ENCODE measurements at regions not wholly inside any gene's neighbourhood (a gene's known extent, or its start where the extent isn't known, plus 50 kb on each side); places are given as distances from the start of the nearest gene placed in this dataset.

DNA sequence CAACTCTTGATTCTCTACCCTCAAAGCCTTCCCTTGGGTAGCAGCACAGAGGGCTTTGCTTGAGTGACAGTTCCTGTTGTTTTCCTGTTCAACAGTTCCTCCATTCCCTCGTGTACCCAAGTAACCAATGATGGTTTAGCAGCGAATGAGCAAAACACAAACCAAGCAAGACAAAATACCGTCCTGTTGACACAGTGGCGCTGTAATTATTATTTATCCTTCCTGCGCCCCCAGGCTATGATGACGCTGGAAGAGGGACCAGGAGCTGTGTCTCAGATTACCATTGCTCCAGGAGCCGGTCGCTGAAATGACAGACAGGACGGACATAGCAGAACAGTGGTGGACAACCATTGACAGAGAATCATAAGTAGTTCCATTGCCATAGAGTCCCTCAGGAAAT lies 154.8 kb downstream of the GADD45G start:
- H3K9me3 ChIP-seq (ENCODE audit: control insufficient read depth, low read length): no peaks in the 10 kb centered on the region
- no peaks in the 10 kb centered on the region for H3K36me3 ChIP-seq (ENCODE audit: control insufficient read depth, insufficient read depth, low read length, severe bottlenecking)
- H3K4me3 ChIP-seq (ENCODE audit: low read length): no peak overlapping the region
- no peak overlapping the region for H3K9ac ChIP-seq (ENCODE audit: low read length)
- H3K4me1 ChIP-seq (ENCODE audit: control insufficient read depth, insufficient read depth, low read length): peaks cover 29% of the 10 kb centered on the region
- no peak for DNase-seq (ENCODE audit: low read depth)
- H3K27me3 ChIP-seq (replicated peaks; ENCODE audit: control insufficient read depth, insufficient read depth, low read length): peaks cover 7% of the 10 kb centered on the region

DNA sequence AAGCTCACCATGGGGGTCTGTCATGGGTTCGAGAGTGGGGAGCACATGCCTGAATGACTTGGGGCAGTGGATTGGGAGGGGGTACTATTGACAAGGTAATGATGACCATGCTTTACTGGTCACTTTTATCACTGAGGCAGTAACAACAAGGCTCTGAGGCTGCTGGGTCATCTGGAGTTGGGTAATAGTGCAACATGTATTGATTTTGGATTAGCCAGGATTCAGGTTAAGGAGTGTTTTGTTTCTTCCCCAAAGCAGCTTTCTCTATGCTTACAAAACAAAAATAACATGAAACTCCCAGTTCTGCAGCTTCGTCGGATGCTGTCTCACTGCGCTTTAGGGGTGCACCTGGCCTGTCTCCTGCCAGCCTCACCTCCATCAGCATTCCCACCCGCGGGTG lies 155.3 kb downstream of the GADD45G start:
- Histone ChIP-seq H3K4me1 (ENCODE audit: control insufficient read depth, insufficient read depth, low read length) (peaks cover 29% of the 10 kb centered on the region), H3K36me3 (ENCODE audit: control insufficient read depth, insufficient read depth, low read length, severe bottlenecking) (no peaks in the 10 kb centered on the region), H3K9me3 (ENCODE audit: control insufficient read depth, low read length) (no peaks in the 10 kb centered on the region), H3K9ac (ENCODE audit: low read length) (no peak overlapping the region), H3K4me3 (ENCODE audit: low read length) (no peak overlapping the region), H3K27me3 (replicated peaks; ENCODE audit: control insufficient read depth, insufficient read depth, low read length) (peaks cover 7% of the 10 kb centered on the region)
- no peak for DNase-seq (ENCODE audit: low read depth)

DNA sequence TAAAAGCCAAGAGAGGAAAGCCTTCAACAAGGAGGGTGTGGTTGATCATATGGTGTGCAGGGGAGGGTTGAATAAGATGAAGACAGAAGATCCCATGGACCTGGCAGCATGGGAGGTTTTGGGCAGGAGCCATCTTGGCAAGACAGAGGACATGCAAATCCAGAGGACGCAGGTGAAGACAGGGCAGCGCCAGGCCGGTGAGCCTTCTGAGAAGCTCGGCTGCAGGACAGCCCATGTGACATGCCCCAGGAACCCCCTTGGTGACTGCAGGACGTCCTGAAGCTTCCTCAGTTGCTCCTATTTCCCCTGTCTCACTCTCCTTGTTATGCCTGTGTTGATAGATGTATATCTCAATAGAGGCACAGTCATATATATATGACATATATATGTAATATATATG lies 159.4 kb downstream of the GADD45G start:
- DNase-seq (ENCODE audit: low read depth): no peak
- Histone ChIP-seq H3K4me3 (ENCODE audit: low read length) (no peak overlapping the region), H3K27me3 (replicated peaks; ENCODE audit: control insufficient read depth, insufficient read depth, low read length) (peaks cover 4% of the 10 kb centered on the region), H3K9ac (ENCODE audit: low read length) (no peak overlapping the region), H3K4me1 (ENCODE audit: control insufficient read depth, insufficient read depth, low read length) (peaks cover 20% of the 10 kb centered on the region), H3K36me3 (ENCODE audit: control insufficient read depth, insufficient read depth, low read length, severe bottlenecking) (no peaks in the 10 kb centered on the region), H3K9me3 (ENCODE audit: control insufficient read depth, low read length) (no peaks in the 10 kb centered on the region)

DNA sequence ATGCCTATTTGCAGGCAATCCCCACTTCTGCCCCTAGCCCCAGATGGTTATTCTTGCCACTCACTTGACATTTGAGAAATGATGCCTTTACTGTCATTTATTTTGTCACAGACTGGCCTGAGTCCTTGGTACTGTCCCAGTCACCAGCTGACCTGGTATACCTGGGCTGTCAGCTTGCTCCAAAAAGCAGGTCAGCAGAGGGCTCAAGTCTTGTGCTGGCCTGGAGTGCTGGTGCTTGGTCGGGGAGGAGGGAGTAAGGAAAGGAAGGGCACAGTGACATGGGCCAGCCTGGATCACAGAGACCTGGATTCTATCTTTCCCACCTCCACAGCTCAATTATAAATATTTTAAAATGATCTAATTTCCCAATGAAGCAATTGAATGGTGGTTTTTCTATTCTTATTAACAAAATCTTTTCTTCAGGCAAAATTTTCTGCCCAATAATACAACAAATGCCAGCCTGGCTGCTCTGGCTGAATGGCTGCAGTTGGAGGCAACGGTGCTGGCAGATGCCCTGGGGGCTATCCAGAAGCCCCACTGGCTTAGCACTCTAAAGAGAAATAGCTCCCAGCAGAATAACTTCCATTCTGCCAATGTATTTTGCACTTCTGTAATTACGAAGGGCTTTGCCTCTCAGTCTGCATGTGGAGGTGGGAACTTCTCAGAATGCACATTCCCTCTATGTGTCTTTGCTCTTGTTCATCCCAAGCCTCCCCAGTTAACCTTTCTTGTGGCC lies 160.6 kb downstream of the GADD45G start:
- Histone ChIP-seq H3K36me3 (ENCODE audit: control insufficient read depth, insufficient read depth, low read length, severe bottlenecking) (no peaks in the 10 kb centered on the region), H3K9ac (ENCODE audit: low read length) (no peak overlapping the region), H3K4me1 (ENCODE audit: control insufficient read depth, insufficient read depth, low read length) (peaks cover 26% of the 10 kb centered on the region), H3K27me3 (replicated peaks; ENCODE audit: control insufficient read depth, insufficient read depth, low read length) (peaks cover 4% of the 10 kb centered on the region), H3K9me3 (ENCODE audit: control insufficient read depth, low read length) (no peaks in the 10 kb centered on the region), H3K4me3 (ENCODE audit: low read length) (no peak overlapping the region)
- no peak for DNase-seq (ENCODE audit: low read depth)

DNA sequence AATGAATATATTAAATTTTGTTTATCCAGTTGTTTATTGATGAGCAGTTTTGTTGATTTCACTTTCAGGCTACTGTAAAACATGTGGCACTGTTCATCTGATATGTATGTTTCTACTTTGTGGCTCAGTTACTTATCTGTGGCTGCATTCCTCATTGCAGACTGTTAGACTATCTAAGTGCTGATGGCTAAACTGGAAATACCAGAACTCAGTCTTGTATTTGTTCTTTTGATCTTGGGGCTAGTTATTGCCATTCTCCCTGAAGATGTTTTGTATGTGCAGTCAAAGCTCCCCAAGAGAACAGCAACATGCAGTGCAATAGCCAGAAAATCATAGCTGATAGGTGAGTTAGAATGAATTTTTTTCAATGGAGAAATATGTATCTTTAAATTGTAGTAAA lies 162.2 kb downstream of the GADD45G start:
- Histone ChIP-seq H3K4me1 (ENCODE audit: control insufficient read depth, insufficient read depth, low read length) (peaks cover 32% of the 10 kb centered on the region), H3K36me3 (ENCODE audit: control insufficient read depth, insufficient read depth, low read length, severe bottlenecking) (no peaks in the 10 kb centered on the region), H3K9ac (ENCODE audit: low read length) (no peak overlapping the region), H3K4me3 (ENCODE audit: low read length) (no peak overlapping the region), H3K9me3 (ENCODE audit: control insufficient read depth, low read length) (no peaks in the 10 kb centered on the region), H3K27me3 (replicated peaks; ENCODE audit: control insufficient read depth, insufficient read depth, low read length) (peaks cover 4% of the 10 kb centered on the region)
- no peak for DNase-seq (ENCODE audit: low read depth)

DNA sequence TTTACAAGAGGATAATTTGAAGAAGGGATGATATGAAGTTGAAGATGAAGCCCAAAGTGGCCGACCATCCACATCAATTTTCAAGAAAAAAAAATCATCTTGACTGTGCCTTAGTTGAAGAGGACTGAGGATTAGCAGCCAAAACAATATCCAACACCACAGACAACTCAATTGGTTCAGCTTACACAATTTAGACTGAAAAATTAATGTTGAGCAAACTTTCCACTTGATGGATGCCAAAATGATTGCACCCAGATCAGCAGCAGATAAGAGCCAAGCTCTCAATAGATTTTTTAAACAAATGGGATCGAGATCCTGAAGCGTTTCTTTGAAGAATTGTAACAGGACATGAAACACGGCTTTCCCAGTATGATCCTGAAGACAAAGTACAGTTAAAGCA lies 163.2 kb downstream of the GADD45G start:
- no peaks in the 10 kb centered on the region for H3K9me3 ChIP-seq (ENCODE audit: control insufficient read depth, low read length)
- peaks cover 4% of the 10 kb centered on the region for H3K27me3 ChIP-seq (replicated peaks; ENCODE audit: control insufficient read depth, insufficient read depth, low read length)
- H3K36me3 ChIP-seq (ENCODE audit: control insufficient read depth, insufficient read depth, low read length, severe bottlenecking): no peaks in the 10 kb centered on the region
- H3K4me3 ChIP-seq (ENCODE audit: low read length): no peak overlapping the region
- H3K9ac ChIP-seq (ENCODE audit: low read length): no peak overlapping the region
- no peak for DNase-seq (ENCODE audit: low read depth)
- H3K4me1 ChIP-seq (ENCODE audit: control insufficient read depth, insufficient read depth, low read length): peaks cover 32% of the 10 kb centered on the region

DNA sequence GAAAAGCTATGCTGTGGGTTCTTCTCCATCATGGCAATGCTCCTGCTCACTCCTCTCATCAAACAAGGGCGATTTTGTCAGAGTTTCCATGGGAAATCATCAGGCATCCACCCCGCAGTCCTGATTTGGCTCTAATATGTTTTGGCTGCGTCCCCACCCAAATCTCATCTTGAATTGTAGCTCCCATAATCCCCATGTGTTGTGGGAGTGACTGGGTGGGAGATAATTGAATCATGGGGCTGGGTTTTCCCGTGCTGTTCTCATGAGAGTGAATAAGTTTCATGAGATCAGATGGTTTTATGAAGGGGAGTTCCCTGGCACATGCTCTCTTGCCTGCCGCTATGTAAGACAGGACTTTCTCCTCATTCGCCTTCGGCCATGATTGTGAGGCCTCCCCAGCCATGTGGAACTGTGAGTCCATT lies 163.8 kb downstream of the GADD45G start:
- H3K36me3 ChIP-seq (ENCODE audit: control insufficient read depth, insufficient read depth, low read length, severe bottlenecking): no peaks in the 10 kb centered on the region
- no peak for DNase-seq (ENCODE audit: low read depth)
- H3K4me3 ChIP-seq (ENCODE audit: low read length): no peak overlapping the region
- H3K4me1 ChIP-seq (ENCODE audit: control insufficient read depth, insufficient read depth, low read length): peaks cover 32% of the 10 kb centered on the region
- no peaks in the 10 kb centered on the region for H3K9me3 ChIP-seq (ENCODE audit: control insufficient read depth, low read length)
- H3K27me3 ChIP-seq (replicated peaks; ENCODE audit: control insufficient read depth, insufficient read depth, low read length): peaks cover 2% of the 10 kb centered on the region
- no peak overlapping the region for H3K9ac ChIP-seq (ENCODE audit: low read length)

DNA sequence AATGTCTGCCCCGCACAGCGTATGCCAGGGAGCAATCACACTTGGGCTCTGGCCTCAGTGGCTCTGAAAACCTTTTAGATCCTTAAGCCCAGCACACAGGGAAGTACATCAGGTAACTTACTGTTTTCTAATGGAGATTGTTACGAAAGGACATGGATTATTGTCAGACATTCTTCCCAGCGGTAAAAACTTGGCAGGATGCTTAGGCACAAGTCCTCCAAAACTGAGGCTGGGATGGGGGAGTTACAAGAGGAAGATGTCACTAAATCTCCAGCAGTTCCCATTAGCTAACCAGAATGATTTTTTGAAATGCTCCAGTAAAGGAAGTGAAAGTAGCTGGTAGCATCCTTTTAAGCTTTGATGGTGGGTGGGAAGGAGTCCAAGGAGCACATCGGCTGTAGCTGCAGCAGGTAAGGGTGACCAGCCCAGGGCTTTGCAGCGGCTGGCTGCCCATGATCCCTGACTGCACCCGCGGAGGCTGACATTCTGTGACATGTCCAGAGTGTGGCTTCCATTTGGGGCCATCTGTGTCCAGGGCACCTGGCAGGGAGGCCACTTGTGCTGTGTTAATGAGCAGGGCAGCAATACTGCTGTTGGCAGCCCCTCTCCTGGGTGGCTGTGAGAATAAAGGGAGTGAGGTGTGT lies 165.8 kb downstream of the GADD45G start:
- Histone ChIP-seq H3K4me1 (ENCODE audit: control insufficient read depth, insufficient read depth, low read length) (peaks cover 32% of the 10 kb centered on the region), H3K27me3 (replicated peaks; ENCODE audit: control insufficient read depth, insufficient read depth, low read length) (peaks cover 2% of the 10 kb centered on the region), H3K4me3 (ENCODE audit: low read length) (no peak overlapping the region), H3K36me3 (ENCODE audit: control insufficient read depth, insufficient read depth, low read length, severe bottlenecking) (no peaks in the 10 kb centered on the region), H3K9ac (ENCODE audit: low read length) (no peak overlapping the region), H3K9me3 (ENCODE audit: control insufficient read depth, low read length) (no peaks in the 10 kb centered on the region)
- no peak for DNase-seq (ENCODE audit: low read depth)

DNA sequence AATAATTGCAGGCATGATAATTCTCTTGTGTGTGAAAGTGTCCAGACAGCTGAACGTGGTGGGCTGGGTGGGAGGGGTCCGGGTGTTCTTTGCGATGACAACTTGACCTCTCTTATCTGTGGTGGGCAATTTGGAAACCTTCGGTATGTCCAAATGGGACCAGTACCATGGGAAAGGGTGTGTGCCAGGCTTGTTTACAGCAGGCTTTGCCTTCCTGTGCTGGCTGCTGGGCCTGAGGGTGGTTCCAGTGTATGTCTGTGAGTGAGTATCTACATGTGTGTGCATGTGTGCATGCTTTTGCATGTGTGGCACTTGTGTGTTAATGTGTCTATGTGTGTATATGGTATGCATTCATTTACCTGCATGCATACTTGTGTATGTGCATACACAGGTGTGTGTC lies 166.4 kb downstream of the GADD45G start:
- peaks cover 32% of the 10 kb centered on the region for H3K4me1 ChIP-seq (ENCODE audit: control insufficient read depth, insufficient read depth, low read length)

DNA sequence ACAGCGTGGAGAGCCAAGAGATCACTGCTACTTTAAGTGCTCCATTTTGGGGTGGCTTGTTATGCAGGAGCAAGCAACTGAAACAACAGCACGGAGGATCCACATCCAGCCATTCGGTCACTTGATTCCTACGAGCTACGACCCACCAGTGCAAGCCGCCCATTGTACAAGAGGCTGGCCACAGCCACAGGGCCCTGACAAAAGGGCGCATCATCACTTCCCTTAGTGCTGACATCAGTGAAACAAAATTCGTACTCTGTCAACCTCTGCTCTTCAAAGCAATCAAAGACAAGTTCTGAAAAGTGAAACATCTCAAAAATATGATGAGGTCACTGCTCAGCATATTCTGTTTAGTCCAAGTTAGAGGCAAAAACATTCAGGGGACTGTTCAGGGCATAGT lies 168.4 kb downstream of the GADD45G start:
- DNase-seq (ENCODE audit: low read depth): no peak
- Histone ChIP-seq H3K9ac (ENCODE audit: low read length) (no peak overlapping the region), H3K9me3 (ENCODE audit: control insufficient read depth, low read length) (no peaks in the 10 kb centered on the region), H3K27me3 (replicated peaks; ENCODE audit: control insufficient read depth, insufficient read depth, low read length) (peaks cover 15% of the 10 kb centered on the region), H3K4me3 (ENCODE audit: low read length) (no peak overlapping the region), H3K4me1 (ENCODE audit: control insufficient read depth, insufficient read depth, low read length) (peaks cover 18% of the 10 kb centered on the region), H3K36me3 (ENCODE audit: control insufficient read depth, insufficient read depth, low read length, severe bottlenecking) (no peaks in the 10 kb centered on the region)

More for the DNA sequence above, 166.4 kb downstream of the GADD45G start:
- Histone ChIP-seq H3K4me3 (ENCODE audit: low read length) (no peak overlapping the region), H3K9ac (ENCODE audit: low read length) (no peak overlapping the region), H3K27me3 (replicated peaks; ENCODE audit: control insufficient read depth, insufficient read depth, low read length) (peaks cover 8% of the 10 kb centered on the region), H3K36me3 (ENCODE audit: control insufficient read depth, insufficient read depth, low read length, severe bottlenecking) (no peaks in the 10 kb centered on the region), H3K9me3 (ENCODE audit: control insufficient read depth, low read length) (no peaks in the 10 kb centered on the region)
- no peak for DNase-seq (ENCODE audit: low read depth)

DNA sequence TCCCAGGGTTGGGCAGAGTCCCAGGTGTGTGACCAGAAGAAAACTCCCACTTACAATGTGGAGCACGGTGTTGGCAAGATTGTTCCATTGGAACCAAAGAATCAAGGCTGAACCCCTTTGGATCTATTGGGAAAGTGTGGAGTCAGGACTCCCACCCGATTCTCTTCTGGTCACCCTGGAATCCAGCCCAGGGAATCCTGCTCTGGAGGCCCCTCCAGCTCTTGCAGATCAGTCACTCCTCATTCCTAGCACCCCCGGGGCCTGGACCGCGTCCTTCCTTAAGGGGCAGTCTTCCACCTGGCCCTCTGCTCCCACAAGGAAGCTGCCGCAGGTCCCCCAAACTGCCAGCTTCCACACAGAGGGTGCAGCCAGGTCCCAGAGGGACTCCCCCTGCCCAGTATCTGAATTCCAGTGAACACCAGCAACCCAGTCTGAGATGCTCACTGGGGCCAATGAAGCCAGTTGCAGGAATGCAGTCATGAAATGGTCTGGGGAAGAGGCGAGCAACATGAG lies 170.1 kb downstream of the GADD45G start:
- no peaks in the 10 kb centered on the region for H3K9me3 ChIP-seq (ENCODE audit: control insufficient read depth, low read length)
- DNase-seq (ENCODE audit: low read depth): no peak
- H3K4me1 ChIP-seq (ENCODE audit: control insufficient read depth, insufficient read depth, low read length): peaks cover 22% of the 10 kb centered on the region
- H3K27me3 ChIP-seq (replicated peaks; ENCODE audit: control insufficient read depth, insufficient read depth, low read length): peaks cover 15% of the 10 kb centered on the region
- H3K4me3 ChIP-seq (ENCODE audit: low read length): no peak overlapping the region
- H3K36me3 ChIP-seq (ENCODE audit: control insufficient read depth, insufficient read depth, low read length, severe bottlenecking): no peaks in the 10 kb centered on the region
- H3K9ac ChIP-seq (ENCODE audit: low read length): no peak overlapping the region
